ENCODE measurements at regions not wholly inside any gene's neighbourhood (a gene's known extent, or its start where the extent isn't known, plus 50 kb on each side); places are given as distances from the start of the nearest gene placed in this dataset.

- TF ChIP-seq FOSL2 (IDR thresholded peaks at IDR 0.05; ENCODE audit: borderline replicate concordance, low read depth), result no peak
- TF ChIP-seq CHD2 (IDR thresholded peaks at IDR 0.05; ENCODE audit: low read length, partially characterized antibody), result no peak
- no peak for TF ChIP-seq EZH2phosphoT487 (IDR thresholded peaks at IDR 0.05; ENCODE audit: borderline replicate concordance, low read depth)
- TF ChIP-seq IRF3 (IDR thresholded peaks at IDR 0.05; ENCODE audit: low read depth, low read length), result no peak
- no peak for TF ChIP-seq FOXJ3 (CRISPR knock-in tag; IDR thresholded peaks at IDR 0.05)
These were observed 638.9 kb downstream of the MID1IP1 start (continued) for GRCh38 chrX:39439906-39440798.

GRCh38 chrX:39440799-39441284 is 639.6 kb downstream of the MID1IP1 start:
- Histone ChIP-seq H3K9me2 (no peaks in the 10 kb centered on the region), H3K9ac (no peak overlapping the region), H3K9me3 (no peaks in the 10 kb centered on the region), H3K4me3 (ENCODE audit: low read depth in 2 of 2, low read length in 1 of 2) (no peak overlapping the region), H3K79me2 (ENCODE audit: insufficient read depth) (no peaks in the 10 kb centered on the region), H3K36me3 (replicated peaks in 1 of 2; ENCODE audit: control insufficient read depth in 1 of 2, insufficient read depth in 2 of 2, low read length in 1 of 2) (no peaks in the 10 kb centered on the region), H3K27ac (ENCODE audit: low read depth in 2 of 2, low read length in 1 of 2) (no peak overlapping the region), H4K20me1 (ENCODE audit: insufficient read depth) (no peaks in the 10 kb centered on the region), H3K4me1 (ENCODE audit: control insufficient read depth in 1 of 2, insufficient read depth in 2 of 2, low read depth in 1 of 2, low read length in 1 of 2) (no peaks in the 10 kb centered on the region; a peak in 1 of 4 replicates), H3K4me2 (no peak overlapping the region), H3F3A (replicated peaks; ENCODE audit: insufficient read depth) (no peaks in the 10 kb centered on the region), H3K27me3 (ENCODE audit: insufficient read depth) (no peaks in the 10 kb centered on the region; the same call in 1 of the 2 replicates), H2AFZ (ENCODE audit: low read depth) (no peak overlapping the region)
- no peak for TF ChIP-seq FOSL2 (IDR thresholded peaks at IDR 0.05; ENCODE audit: borderline replicate concordance, low read depth)
- 0 out of 2 replicates have a peak, but pooled peaks have one; percentile 6 for TF ChIP-seq RAD21 (IDR thresholded peaks at IDR 0.05; ENCODE audit: low read length)
- no peak for DNase-seq
- ChIA-PET POLR2A (no interaction called here), CTCF (no interaction called here)

- no peaks in the 10 kb centered on the region for H3F3A ChIP-seq (replicated peaks; ENCODE audit: insufficient read depth)
- ChIA-PET POLR2A (no interaction called here), CTCF (no interaction called here)
- H3K36me3 ChIP-seq (replicated peaks in 1 of 2; ENCODE audit: control insufficient read depth in 1 of 2, insufficient read depth in 2 of 2, low read length in 1 of 2), result no peaks in the 10 kb centered on the region
- no peak overlapping the region for H3K27ac ChIP-seq (ENCODE audit: low read depth in 2 of 2, low read length in 1 of 2)
- DNase-seq, result no peak
- no peaks in the 10 kb centered on the region for H3K9me3 ChIP-seq
- TF ChIP-seq ZBTB33 (IDR thresholded peaks at IDR 0.05; ENCODE audit: borderline replicate concordance, low read depth) (no peak), EP300 (IDR thresholded peaks at IDR 0.05; ENCODE audit: borderline replicate concordance in 1 of 2, low read depth in 1 of 2, low read length in 1 of 2) (no peak), NFIC (IDR thresholded peaks at IDR 0.05; ENCODE audit: borderline replicate concordance) (no peak), TAF1 (IDR thresholded peaks at IDR 0.05; ENCODE audit: borderline replicate concordance, low read depth, low read length) (no peak)
- no peak overlapping the region for H2AFZ ChIP-seq (ENCODE audit: low read depth)
- no peak overlapping the region for H3K4me3 ChIP-seq (ENCODE audit: low read depth in 2 of 2, low read length in 1 of 2)
- WGBS (ENCODE audit: low lambda C conversion rate), result 26% methylated on average over 1 of the region's 1 CpG
- no peaks in the 10 kb centered on the region for H4K20me1 ChIP-seq (ENCODE audit: insufficient read depth)
- no peak overlapping the region for H3K4me2 ChIP-seq
- no peak overlapping the region for H3K9ac ChIP-seq
- H3K4me1 ChIP-seq (ENCODE audit: control insufficient read depth in 1 of 2, insufficient read depth in 2 of 2, low read depth in 1 of 2, low read length in 1 of 2), result no peaks in the 10 kb centered on the region; a peak in 1 of 4 replicates
- no peaks in the 10 kb centered on the region; the same call in 1 of the 2 replicates for H3K27me3 ChIP-seq (ENCODE audit: insufficient read depth)
- H3K9me2 ChIP-seq, result no peaks in the 10 kb centered on the region
- H3K79me2 ChIP-seq (ENCODE audit: insufficient read depth), result no peaks in the 10 kb centered on the region
These were observed 641.1 kb downstream of the MID1IP1 start for GRCh38 chrX:39442332-39442731.
